GM19023 (cell line): ENCODE measurements at regions not wholly inside any gene's neighbourhood (a gene's known extent, or its start where the extent isn't known, plus 50 kb on each side); places are given as distances from the start of the nearest gene placed in this dataset.

Experiments used
- ATAC-seq: cut with Tn5 transposase; IDR thresholded peaks from one replicate; pipeline ENCODE4 v1.9.1; 2021; ENCODE audit warnings: mild to moderate bottlenecking, moderate library complexity; ENCODE audit not compliant: unreplicated experiment

DNA sequence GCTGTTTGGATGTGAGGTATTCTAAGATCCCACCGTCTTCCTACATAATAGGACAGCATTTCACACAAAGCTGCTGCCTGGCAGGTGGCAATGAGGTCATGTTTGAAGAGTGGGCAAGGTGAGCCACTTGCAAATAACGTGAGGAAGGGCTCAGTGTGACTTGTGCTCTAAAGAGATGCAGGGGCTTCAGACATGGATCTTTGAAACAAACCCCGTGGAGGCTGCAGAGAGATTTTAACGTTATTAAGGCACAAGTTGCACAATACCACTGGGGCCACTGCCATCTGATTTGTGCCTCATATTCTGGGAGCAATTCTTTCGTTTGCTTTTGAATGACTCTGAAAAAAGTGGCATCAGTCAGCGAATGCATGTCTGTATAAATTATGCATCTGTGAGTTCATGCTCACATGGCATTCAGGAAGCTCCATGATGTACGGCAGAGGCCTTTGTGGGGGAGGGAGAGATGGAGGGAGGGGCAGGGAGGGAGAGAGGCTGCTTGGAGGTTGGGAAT, 362.0 kb downstream of the SOX11 start:
- no peak for ATAC-seq

DNA sequence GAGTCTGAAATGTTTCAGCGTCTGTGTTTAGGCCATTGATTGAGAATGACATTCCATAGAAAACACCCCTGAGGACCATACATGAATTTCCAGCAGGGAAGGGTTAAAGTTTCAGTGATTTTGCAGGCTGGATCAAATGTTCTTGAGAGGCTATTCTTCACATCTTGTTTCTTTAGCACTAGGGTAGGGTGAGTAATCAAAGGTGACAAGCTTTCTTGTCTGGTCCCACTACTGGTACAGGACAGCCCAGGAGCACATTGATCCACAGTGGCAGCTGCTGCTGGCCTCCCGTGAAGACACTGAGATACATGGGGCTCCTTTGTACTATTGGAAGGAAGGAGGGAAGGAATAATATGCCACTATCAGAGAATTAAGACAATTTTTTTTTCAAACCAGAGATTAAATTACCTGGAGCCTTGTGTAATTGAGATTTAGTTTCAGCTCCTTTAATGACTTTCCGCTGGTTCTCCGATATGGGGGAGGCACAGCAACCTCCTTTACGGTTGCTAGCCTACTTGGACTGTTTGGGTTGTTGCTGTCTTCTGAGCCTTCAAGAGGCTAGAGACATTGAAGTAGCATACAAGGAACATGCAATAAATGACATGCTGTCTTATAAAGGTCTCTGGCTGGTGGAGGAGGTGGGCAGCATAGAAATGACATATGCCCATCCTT, 368.9 kb downstream of the SOX11 start:
- ATAC-seq = no peak

DNA sequence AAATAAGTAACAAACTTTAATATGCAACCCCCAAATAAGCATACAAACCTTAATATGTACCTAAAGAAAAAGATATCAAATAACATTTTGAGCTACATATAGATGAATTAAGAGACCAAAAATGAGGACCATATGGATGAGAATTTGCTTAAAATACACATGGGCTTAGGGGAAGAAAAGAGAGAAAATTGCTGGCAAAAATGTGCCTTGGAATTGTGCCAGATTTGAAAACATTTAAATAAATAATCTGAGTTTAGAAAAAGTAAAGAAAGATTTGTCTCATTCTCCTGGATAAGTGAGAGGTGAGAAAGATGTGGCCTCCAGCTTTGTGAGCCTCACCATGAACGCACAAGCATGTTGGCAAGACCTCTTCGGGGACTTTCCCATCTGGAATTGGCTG, 372.6 kb downstream of the SOX11 start:
- no peak for ATAC-seq

DNA sequence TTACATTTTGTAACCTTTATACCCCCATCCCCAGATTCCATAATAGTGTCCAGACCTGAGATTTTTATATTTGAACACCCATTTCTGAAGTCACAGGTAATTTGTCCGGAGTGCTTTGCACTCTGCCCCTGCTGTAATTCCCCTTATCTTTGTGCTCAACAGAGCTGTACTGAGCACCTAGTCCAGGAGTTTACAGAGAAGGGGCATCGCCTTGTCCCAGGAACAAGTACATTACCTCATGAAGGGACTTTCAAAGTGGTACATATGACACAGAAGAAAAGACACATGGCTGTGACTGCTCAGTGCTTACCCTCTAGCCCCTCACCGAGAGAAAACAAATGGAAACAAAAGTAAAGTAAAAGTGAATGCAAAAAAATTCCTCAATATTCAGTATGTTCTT, 373.5 kb downstream of the SOX11 start:
- ATAC-seq = no peak

DNA sequence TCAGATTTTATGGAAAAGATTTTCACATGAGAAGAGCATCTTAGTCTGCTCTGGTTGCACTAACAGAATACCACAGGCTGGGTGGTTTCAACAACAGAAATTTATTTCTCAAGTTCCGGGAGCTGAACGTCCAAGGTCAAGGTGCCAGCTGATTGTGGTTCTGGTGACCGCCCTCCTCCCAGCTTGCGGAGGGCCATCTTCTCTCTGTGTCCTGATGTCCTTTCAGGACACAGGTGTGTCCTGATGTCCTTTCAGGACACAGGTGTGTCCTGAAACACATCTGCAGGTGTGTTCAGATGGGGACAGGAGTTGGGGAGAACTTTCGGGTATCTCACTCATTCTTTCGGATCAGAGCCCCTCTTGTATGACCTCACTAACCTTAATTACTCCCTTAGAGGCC, 374.9 kb downstream of the SOX11 start:
- ATAC-seq = no peak

DNA sequence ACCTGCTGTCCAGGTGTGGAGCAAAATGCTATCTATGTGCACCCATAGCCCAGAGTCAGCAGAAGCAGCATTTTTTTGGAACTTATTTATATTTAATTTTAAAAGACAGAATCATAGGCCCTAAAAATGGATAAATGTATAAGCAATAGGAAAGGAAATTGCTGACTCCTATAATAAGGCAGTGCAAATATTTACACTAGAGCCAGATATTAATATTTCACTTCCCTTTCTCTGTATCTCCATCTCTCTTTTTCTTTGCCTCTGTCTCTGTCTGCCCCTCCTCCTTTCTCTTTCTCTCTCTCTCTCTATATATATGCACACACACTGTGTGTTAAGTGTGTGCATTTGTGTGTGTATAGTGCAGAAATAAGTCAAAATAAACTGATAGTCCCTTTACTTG, 375.6 kb downstream of the SOX11 start:
- no peak for ATAC-seq

DNA sequence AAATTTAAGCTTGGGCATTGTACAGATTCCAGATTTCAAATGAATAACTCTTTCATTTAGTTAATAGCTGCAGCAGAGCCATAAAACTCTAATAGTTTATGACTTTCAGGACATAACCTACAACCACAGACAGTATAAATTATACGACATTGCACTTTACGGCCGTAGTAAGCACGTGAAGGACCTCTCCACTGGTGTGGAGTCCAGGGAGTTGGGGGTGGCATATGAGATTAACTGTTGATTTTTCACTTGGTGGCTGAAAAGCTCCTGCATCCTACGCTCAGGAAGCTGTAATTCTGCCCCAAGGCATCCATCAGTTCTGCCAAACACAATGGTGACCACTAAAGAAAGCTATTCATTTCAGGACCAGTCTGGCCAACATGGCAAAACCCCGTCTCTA, 376.2 kb downstream of the SOX11 start:
- ATAC-seq = no peak

DNA sequence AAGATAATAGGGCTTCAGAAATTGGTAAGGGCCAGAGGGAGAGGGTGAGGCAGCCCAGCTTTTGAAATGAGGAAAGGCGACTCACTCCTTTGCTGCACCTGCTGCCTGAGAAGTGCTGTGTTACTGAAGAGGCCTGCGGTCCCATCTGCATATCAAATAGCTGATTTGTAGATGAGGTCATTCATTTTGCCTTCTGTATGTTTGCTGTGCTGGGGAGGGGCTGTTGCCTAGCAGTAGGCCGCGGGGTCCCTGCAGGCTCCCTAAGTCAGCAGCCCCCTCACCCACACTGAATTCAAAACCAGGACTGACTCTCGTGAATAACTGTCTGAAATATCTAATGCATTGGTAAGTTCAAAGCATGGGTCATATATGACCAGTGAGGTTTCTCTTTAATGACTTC, 377.2 kb downstream of the SOX11 start:
- ATAC-seq = no peak

DNA sequence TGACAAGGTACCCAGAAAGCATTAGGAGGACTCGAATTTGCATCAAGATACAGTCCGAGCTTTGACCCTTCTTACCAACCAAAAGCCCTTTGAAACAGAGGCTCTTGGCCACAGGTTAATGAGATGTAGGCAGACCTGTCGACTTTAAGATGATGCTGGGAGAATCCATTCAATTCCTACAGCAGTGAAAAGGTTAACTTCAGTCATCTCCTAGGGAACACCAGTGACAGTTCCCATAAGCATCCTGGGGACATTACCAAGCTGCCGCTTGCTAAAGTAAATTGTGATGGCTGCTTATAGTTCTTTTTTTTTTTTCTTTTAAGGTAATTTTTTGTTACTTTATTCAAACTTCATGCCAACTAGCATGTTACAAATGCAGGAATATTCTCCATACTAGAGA, 379.3 kb downstream of the SOX11 start:
- ATAC-seq = no peak

DNA sequence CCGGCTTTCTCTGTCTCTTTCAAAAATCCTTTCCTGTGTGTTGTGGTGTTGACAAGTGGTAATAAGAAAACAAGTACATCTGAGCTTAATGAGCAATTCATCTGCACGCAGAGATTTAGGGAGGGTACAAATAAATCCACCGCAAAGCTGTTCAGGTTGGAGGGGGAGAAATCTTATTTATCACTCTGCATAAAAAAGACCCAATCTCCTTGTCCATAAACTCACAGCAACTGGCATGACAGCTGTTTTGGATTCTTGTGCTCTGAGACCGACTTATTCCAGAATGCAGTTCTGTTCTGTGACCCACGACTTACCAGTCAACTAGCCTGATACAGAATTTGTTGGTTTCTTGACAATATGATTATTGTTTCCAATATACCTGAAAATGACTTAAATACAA, 380.1 kb downstream of the SOX11 start:
- no peak for ATAC-seq

DNA sequence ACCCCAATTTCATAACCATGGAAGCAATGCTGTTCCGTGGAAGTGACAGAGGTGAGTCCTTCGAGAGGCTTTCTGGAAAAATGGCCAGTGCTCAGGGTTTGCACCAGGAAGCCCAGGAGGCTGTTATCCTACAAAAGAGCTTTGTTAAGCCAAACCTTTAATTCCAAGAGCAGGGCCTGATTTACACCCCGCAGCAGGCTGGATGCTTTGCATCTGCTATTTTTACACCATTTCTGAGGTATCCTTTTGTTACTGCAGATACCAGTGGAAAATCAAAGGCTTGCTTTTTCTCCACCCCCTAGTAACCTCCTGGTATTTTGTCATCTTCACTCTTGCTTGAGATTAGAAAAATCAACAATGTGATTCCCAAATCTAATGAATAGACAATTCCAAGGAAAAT, 380.6 kb downstream of the SOX11 start:
- ATAC-seq = no peak

DNA sequence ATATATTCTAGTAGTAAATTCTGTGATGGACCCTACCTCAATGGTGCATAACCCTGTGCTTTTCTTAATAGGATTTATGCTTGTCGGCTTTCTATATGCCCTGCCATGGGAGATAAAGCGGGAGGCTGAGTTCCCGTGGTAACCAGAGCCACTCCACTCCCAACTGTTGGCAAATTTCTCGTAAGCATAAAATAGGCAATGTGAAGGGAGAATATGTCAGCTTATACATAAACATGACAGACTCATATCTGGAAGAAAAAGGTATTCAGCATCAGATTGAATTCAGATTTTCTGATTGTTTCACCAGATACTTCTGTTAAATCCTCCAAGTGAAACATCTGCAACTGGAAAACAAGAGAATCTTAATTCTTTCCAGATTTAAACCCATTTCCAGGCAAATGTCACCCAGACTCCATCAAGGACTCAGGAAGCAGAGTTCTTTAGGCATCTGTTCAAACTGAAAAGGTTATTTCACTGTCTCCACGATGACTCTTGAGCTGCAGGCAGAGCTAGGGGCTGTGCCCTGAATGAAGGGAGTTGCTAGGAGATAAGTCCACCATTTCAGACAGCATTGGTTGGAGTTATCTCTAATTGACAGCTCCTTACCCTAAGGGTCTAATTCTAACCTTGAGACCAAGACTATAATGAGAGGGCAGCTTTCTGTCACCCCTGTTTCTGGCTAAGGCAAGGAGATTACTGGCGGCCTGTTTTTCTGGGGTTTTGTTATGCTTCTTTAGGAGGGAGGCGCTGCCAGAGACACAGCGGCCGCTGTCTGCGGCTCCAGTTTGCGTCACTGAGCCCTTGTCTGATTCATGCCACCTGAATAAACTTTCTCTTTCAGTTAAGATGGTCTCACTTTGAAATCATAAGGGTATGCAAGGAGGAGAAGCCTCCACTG, 381.3 kb downstream of the SOX11 start:
- ATAC-seq = no peak

DNA sequence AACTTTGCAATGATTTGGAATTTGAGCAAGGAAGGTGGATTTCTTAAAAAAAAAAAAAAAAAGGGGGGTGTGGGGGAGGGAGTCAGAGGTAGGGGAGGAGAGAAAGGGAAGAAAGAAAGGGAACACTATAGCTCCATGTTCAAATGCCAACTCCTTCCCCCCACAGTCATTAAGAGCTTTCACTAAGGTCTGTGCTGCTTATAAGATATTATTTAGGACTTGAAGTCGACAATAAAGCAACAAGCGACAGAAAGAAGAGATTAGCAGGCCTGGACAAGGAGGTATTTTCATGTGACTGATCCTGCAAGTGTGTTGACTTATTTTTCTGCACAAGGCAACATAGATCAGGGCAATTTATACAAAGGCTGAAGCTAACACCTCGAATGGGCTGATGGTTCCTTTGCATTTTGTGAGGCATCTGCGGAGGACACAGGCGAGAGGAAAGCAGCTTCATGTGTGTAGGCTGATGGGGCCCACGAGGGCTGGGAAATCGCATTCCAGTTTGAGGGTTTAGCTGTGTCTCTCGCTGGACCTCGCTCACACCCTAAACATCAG, 382.0 kb downstream of the SOX11 start:
- ATAC-seq = no peak

DNA sequence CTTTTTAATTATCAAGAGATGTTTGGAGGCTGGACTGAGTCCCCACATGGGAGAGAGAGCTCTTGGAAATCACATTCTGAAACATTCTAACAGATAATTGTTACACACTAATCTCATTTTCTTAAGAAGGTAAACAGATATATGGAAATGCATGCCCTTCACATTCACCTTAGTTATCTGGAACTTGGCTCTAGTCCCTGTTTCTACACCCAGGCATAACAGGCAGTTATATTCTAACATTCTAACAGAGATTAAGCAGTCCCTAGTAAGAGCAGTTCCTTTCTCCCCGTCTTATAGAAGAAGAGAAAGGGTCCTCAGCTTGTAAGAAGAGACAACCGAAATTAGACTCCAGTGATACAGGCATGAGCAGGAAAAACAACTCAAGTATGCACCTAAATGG, 385.4 kb downstream of the SOX11 start:
- ATAC-seq = no peak

DNA sequence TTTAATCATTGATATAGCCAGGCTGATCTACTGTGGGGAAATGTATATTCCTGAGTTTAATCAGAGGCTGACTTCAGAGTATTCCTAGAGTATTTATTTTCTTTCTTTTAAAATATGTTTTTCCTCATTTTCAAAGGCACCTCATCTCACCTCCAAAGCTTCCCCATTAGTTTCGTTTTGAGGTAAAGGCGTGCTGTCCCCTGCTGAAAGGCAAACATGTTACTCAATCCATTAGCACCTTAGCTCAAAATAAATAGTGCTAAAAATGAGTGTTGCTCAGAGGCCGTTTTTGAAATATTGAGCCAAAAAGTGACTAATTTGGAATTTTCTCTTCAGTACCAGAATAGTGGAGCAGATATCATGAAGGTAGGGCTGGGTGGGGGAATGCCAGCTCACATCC, 386.2 kb downstream of the SOX11 start:
- no peak for ATAC-seq

DNA sequence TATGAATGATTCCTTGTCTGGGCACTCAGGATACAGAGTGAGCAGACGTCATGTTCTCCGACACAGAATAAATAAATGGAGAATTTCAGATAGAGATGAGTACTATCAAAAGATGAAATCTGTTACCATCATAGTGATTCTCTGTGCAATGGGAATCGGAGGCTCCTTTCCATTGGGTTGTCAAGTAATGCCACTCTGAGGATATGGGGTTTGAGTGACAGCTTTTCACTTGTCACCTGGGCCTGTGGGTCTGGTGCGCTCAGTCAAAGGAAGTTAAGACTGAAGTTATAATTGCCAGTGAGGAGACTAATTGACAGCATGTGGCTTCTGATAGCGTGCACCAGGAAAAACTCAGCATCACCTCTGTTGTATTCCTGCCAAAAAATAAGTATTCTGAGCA, 387.2 kb downstream of the SOX11 start:
- no peak for ATAC-seq

DNA sequence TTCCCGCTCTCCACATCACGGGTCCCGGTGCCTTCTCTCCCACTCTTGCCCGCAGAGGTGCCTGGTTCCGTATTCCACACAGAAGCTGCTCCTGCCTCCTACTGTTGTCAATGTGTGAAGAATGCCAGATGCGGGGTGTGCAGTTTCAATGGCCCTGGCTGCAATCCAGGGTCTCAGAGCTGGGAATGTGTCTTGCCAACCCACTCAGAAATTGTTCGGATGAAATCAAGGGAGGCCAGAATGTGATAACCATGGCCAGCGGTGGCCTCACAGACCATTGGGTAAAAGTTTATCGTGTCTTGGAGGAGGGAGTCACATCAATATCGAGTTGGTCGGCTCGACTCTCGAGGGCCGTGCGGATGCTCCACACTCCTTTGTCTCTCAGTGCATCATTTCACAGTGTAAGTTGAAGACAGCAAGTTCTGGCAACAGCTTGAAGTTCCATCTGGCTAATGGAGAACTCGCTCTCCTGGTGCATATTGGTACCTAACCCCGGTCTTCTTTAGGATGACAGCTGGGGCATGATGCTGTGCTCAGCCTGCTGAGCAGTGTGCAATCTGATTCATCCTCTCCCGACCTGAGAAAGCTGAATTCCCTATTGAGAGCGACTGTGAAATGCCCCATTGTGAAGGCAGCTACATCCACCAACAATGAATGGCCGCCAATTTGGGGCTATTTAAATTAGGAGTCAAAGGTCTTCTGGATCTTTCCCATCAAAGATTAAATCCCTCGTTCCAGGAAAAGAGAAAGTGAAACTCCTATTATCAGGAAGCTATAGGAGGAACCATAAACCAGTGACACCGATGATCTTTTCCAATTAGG, 389.0 kb downstream of the SOX11 start:
- ATAC-seq = no peak

DNA sequence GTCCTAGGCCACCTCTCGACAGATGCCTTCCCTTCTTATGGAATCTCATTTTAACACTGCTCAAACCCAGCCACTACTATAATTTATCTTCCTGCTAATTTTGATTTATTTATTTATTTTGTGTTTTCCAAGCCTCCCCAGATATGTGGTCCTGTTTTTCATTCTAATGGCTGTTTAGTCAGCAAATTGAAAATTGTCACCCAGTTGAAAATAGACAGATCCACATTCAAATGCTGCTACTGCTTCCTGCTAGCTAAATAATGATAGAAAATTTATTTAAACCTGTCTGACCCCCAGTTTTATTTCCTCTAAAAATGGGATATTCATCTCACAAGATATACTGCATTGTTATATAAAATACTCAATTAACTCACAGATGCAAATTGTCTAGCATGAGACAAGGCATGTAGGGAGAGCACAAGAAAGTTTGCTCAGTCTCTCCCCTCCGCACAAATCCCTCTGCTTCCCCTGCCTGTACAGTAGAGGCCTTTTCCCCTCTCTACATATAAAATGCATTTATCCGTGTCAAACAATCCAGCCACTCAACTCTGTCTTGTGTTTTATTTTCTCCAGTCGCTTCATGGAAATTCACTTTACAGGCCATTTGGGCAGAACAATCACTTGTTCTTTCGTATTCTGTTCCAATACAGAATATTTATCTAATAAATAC, 389.9 kb downstream of the SOX11 start:
- no peak for ATAC-seq

DNA sequence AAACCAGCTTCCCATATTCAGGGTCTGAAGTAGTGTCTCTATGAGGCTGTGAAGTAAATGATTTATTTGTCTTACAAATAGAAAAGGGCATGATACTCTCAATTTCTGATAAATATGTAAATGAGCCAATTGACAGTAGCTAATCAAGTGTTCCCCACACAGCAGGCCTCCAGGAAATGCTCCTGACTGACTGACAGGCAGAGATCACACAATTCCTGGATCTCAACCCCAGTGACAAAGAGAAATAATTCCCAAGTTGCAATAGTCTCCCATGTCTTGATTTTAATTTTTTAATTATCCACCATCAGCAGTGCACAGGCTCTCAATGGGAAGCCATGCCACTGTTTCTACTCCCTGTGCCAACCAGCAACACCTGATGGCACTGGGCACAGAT, 390.4 kb downstream of the SOX11 start:
- no peak for ATAC-seq

DNA sequence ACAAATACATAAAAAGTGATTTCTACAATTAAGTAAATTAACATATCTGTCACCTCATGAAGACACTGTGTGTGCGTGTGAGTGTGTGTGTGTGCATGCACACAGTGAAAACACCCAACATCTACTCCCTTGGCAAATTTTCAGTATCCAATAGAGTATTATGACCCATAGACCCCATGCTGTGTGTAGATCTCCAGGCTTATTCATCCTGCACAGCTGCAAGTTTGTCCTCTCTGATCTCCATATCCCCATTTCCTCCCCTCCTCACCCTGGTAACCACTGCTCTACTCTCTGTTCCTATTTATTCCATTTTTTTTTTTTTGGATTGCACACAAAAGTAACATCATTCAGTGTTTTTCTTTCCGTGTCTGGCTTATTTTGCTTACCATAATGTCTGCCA, 391.0 kb downstream of the SOX11 start:
- ATAC-seq = no peak

DNA sequence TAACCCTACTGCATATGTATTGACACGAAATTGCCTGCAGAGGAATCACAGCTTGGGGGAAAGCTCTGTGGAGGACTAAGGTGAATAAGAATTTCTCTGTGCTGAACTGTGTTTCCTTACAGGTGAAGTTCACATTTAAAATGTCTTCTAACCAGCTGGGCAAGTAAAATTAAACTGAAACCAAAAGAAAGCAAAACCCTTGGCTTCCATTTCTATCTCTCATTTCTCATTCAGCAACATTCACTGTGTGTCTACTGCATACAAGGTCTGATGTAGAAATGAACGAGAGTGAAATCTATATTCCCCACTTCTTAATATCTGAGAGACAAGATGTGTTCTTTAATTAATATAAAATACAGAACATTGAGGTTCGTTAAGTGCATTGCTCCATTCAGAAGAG, 397.3 kb downstream of the SOX11 start:
- ATAC-seq = no peak
